Kidney glomerular epithelial cell (primary cell): ENCODE measurements at regions not wholly inside any gene's neighbourhood (a gene's known extent, or its start where the extent isn't known, plus 50 kb on each side); places are given as distances from the start of the nearest gene placed in this dataset.
"Not testable (repeated sequence)": the region's sequence is repeated elsewhere in the genome, so short reads cannot be mapped to it uniquely, and the experiment has no call there.

Source experiments
- DNase-seq: peaks from one replicate; lab custom pipeline; 2025; lab: John Stamatoyannopoulos, UW

- no peak for DNase-seq
Observed at GRCh38 chr12:72723732-72724131, 451.6 kb downstream of the TRHDE start.

- no peak for DNase-seq
Observed at GRCh38 chr12:72729451-72730010, 457.4 kb downstream of the TRHDE start.

GRCh38 chr12:72734581-72734980 is 462.4 kb downstream of the TRHDE start:
- no peak for DNase-seq

- DNase-seq, result no peak
Observed at GRCh38 chr12:72738811-72739210, 466.6 kb downstream of the TRHDE start.

GRCh38 chr12:72740064-72740463 is 467.9 kb downstream of the TRHDE start:
- no peak for DNase-seq

- no peak for DNase-seq
Observed at GRCh38 chr12:72742568-72742967, 470.4 kb downstream of the TRHDE start.

- no peak for DNase-seq
Observed at GRCh38 chr12:72746048-72746447, 473.9 kb downstream of the TRHDE start.

GRCh38 chr12:72747111-72747849 is 475.1 kb downstream of the TRHDE start:
- DNase-seq, result peak; percentile 6

- no peak for DNase-seq
Observed at GRCh38 chr12:72748971-72749370, 476.8 kb downstream of the TRHDE start.

- DNase-seq, result no peak
Observed at GRCh38 chr12:72753571-72753970, 481.4 kb downstream of the TRHDE start.

GRCh38 chr12:72754026-72754425 is 481.9 kb downstream of the TRHDE start:
- not testable (repeated sequence) for DNase-seq

GRCh38 chr12:72766517-72766916 is 494.3 kb downstream of the TRHDE start:
- DNase-seq, result no peak

GRCh38 chr12:72774023-72774422 is 501.9 kb downstream of the TRHDE start:
- DNase-seq, result no peak

- DNase-seq, result no peak
Observed at GRCh38 chr12:72777806-72778205, 505.6 kb downstream of the TRHDE start.

GRCh38 chr12:72790273-72790672 is 518.1 kb downstream of the TRHDE start:
- DNase-seq, result no peak

- no peak for DNase-seq
Observed at GRCh38 chr12:72792889-72793288, 520.7 kb downstream of the TRHDE start.

- DNase-seq, result no peak
Observed at GRCh38 chr12:72793796-72794195, 521.6 kb downstream of the TRHDE start.

- DNase-seq, result no peak
Observed at GRCh38 chr12:72815421-72815820, 543.3 kb downstream of the TRHDE start.

- DNase-seq, result no peak
Observed at GRCh38 chr12:72828662-72829324, 556.6 kb downstream of the TRHDE start.

- DNase-seq, result no peak
Observed at GRCh38 chr12:72829838-72830237, 557.7 kb downstream of the TRHDE start.

GRCh38 chr12:72832024-72832423 is 559.9 kb downstream of the TRHDE start:
- DNase-seq, result no peak

- DNase-seq, result no peak
Observed at GRCh38 chr12:72836194-72836593, 564.0 kb downstream of the TRHDE start.

GRCh38 chr12:72839696-72840095 is 567.5 kb downstream of the TRHDE start:
- no peak for DNase-seq
